ENCODE measurements at regions not wholly inside any gene's neighbourhood (a gene's known extent, or its start where the extent isn't known, plus 50 kb on each side); places are given as distances from the start of the nearest gene placed in this dataset.

GRCh38 chr1:234963180-234963903 lies 165.3 kb downstream of the TOMM20 start:
- Histone ChIP-seq H2AK5ac (ENCODE audit: insufficient read length, low read length) (no peak overlapping the region), H2AFZ (ENCODE audit: low read length) (no peak overlapping the region), H3K27me3 (ENCODE audit: insufficient read depth, low read length) (no peaks in the 10 kb centered on the region), H3K18ac (ENCODE audit: insufficient read length, low read depth, low read length) (no peak overlapping the region), H3K9ac (ENCODE audit: extremely low read depth, insufficient read length, low read length) (no peak overlapping the region), H4K8ac (replicated peaks; ENCODE audit: insufficient read length, low read depth, low read length) (no peak overlapping the region), H3K27ac (ENCODE audit: insufficient read length, low read depth, low read length) (no peak overlapping the region), H2BK120ac (ENCODE audit: low read depth, low read length, poor library complexity, severe bottlenecking) (no peak overlapping the region), H2BK5ac (ENCODE audit: insufficient read length, low read length) (no peak overlapping the region), H3K4ac (ENCODE audit: low read depth, low read length) (no peak overlapping the region), H3K56ac (ENCODE audit: insufficient read length, low read depth, low read length) (no peak overlapping the region), H4K5ac (ENCODE audit: insufficient read length, low read depth, low read length) (no peak overlapping the region), H4K91ac (ENCODE audit: insufficient read length, low read depth, low read length) (no peak overlapping the region), H3K23ac (ENCODE audit: insufficient read length, low read depth, low read length) (no peak overlapping the region), H3K79me2 (ENCODE audit: insufficient read depth, low read length) (no peaks in the 10 kb centered on the region), H2BK20ac (ENCODE audit: low read depth, low read length, poor library complexity, severe bottlenecking) (no peak overlapping the region), H3K4me2 (ENCODE audit: insufficient read depth, insufficient read length, low read length) (no peak overlapping the region), H3K79me1 (ENCODE audit: insufficient read depth, low read depth, low read length, poor library complexity, severe bottlenecking) (no peaks in the 10 kb centered on the region), H2BK15ac (ENCODE audit: low read depth, low read length) (no peak overlapping the region), H3K14ac (ENCODE audit: insufficient read depth, low read length) (no peak overlapping the region), H3K23me2 (ENCODE audit: insufficient read length, low read depth, low read length, poor library complexity, severe bottlenecking) (no peaks in the 10 kb centered on the region), H3K4me1 (ENCODE audit: insufficient read depth, low read length) (no peaks in the 10 kb centered on the region), H4K20me1 (ENCODE audit: control insufficient read depth, insufficient read depth, insufficient read length) (no peaks in the 10 kb centered on the region), H3T11ph (ENCODE audit: low read length) (no peak overlapping the region), H2BK12ac (ENCODE audit: insufficient read length, low read depth, low read length) (no peak overlapping the region), H3K9me3 (ENCODE audit: control insufficient read depth, low read depth, low read length) (no peaks in the 10 kb centered on the region)
- Mint-ChIP-seq H3K4me1 (peaks cover 16 to 17% of the 10 kb centered on the region in 2 experiments), H3K27ac (no peak overlapping the region; a peak in 1 of 7 replicates), H3K27me3 (ENCODE audit: low read depth) (peaks cover 3% of the 10 kb centered on the region; the same call in 1 of the 2 replicates), H3K4me3 (no peak overlapping the region), H3K36me3 (ENCODE audit: insufficient read depth in 1 of 3, low read depth in 3 of 3) (no peaks in the 10 kb centered on the region), H3K9me3 (no peaks in the 10 kb centered on the region)
- no peak for TF ChIP-seq CTCF (conservative IDR thresholded peaks at IDR 0.05)
- WGBS (ENCODE audit: extremely low coverage, insufficient read length, low lambda C conversion rate): no CpG with 5 or more reads among the region's 15 CpGs
- no peak for DNase-seq

Measured in H9 (cell line).